Lung (tissue), 11 donors: ENCODE measurements at regions not wholly inside any gene's neighbourhood (a gene's known extent, or its start where the extent isn't known, plus 50 kb on each side); places are given as distances from the start of the nearest gene placed in this dataset.

ENCODE experiments used
- ATAC-seq: fragments of 200-7000 bp; cut with Tn5 transposase; one replicate; pipeline ENCODE4 v1.9.1; 2020; ENCODE audit warnings: moderate number of reproducible peaks; ENCODE audit not compliant: insufficient read depth, low FRiP score
- DNase-seq, 3 donors: peaks; one replicate each; pipeline ENCODE4 v3.0.0-alpha.2; 2013 to 2017
- H3K27ac ChIP-seq, 2 donors: one replicate each; pipeline ENCODE4 v1.5.1; 2013; ENCODE audit warnings: mild to moderate bottlenecking in 2 of 2, moderate library complexity in 2 of 2, control low read depth in 1 of 2, inconsistent platforms in 1 of 2, low read depth in 1 of 2, low read length in 1 of 2
- H3K27me3 ChIP-seq, 3 donors: one replicate each; pipeline ENCODE4 v1.5.1; 2013; ENCODE audit warnings: low read length in 2 of 3; ENCODE audit not compliant: control insufficient read depth in 3 of 3, insufficient read depth in 3 of 3
- H3K36me3 ChIP-seq, 4 donors: one replicate each; pipeline ENCODE4 v1.5.1; 2013; ENCODE audit warnings: low read length in 4 of 4, mild to moderate bottlenecking in 1 of 4, moderate library complexity in 1 of 4; ENCODE audit not compliant: control insufficient read depth in 4 of 4, insufficient read depth in 4 of 4
- H3K4me1 ChIP-seq, 5 donors: one replicate each; pipeline ENCODE4 v1.5.1; 2013; ENCODE audit warnings: low read length in 5 of 5, mild to moderate bottlenecking in 2 of 5, moderate library complexity in 1 of 5; ENCODE audit not compliant: control insufficient read depth in 5 of 5, insufficient read depth in 5 of 5
- H3K4me3 ChIP-seq: one replicate; pipeline ENCODE4 v1.5.1; 2013; ENCODE audit warnings: mild to moderate bottlenecking, control low read depth, moderate library complexity
- H3K9ac ChIP-seq, 2 donors: one replicate each; pipeline ENCODE4 v1.5.1; 2013; ENCODE audit warnings: low read length in 2 of 2, control low read depth in 1 of 2; ENCODE audit not compliant: insufficient read depth in 1 of 2
- H3K9me3 ChIP-seq, 4 donors: one replicate each; pipeline ENCODE4 v1.5.1; 2013; ENCODE audit warnings: low read length in 3 of 4, mild to moderate bottlenecking in 1 of 4, moderate library complexity in 1 of 4; ENCODE audit not compliant: control insufficient read depth in 4 of 4, insufficient read depth in 3 of 4
- CTCF ChIP-seq: IDR thresholded peaks from 2 replicates; pipeline ENCODE4 v1.5.1; 2012; ENCODE audit warnings: mild to moderate bottlenecking; ENCODE audit errors: control extremely low read depth, extremely low read depth
- WGBS, 2 donors: extraction: QIAGEN DNeasy Blood & Tissue Kit; methylation state at CpG; one replicate each; pipeline ENCODE4 v1.1.7; 2013; 5-methylcytosine and 5-hydroxymethylcytosine counted together
- donor health status: control.
- donor health status: control.
- donor health status: Bipolar disorder and iron deficiency.
- donor health status: healthy.
- donor health status: DM: yes; HTN: yes; CAD: no.

- WGBS, 2 donors = 31 to 52% methylated on average over 1 of the region's 1 CpG
These were observed 647.4 kb downstream of the XPNPEP1 start for GRCh38 chr10:109275960-109276359.

GRCh38 chr10:109274681-109275080, 648.6 kb downstream of the XPNPEP1 start:
- ATAC-seq (no peak), DNase-seq (no peak)
- no peaks in the 10 kb centered on the region for H3K36me3 ChIP-seq
- H3K27me3 ChIP-seq = no peaks in the 10 kb centered on the region
- H3K27ac ChIP-seq = no peak overlapping the region
- TF ChIP-seq CTCF = no peak
- no peak overlapping the region for H3K4me3 ChIP-seq
- no peaks in the 10 kb centered on the region for H3K4me1 ChIP-seq
- H3K9me3 ChIP-seq = no peaks in the 10 kb centered on the region
- 75 to 80% methylated on average over 2 of the region's 2 CpGs for WGBS, 2 donors
- no peak overlapping the region for H3K9ac ChIP-seq

More at GRCh38 chr10:109275960-109276359, 647.4 kb downstream of the XPNPEP1 start:
- H3K4me1 ChIP-seq = no peaks in the 10 kb centered on the region
- peak; percentile 33 to 70 (median 69) for DNase-seq
- H3K27ac ChIP-seq = no peak overlapping the region
- no peak overlapping the region for H3K4me3 ChIP-seq
- H3K9me3 ChIP-seq = no peaks in the 10 kb centered on the region
- no peaks in the 10 kb centered on the region for H3K36me3 ChIP-seq
- no peak for TF ChIP-seq CTCF
- H3K27me3 ChIP-seq = no peaks in the 10 kb centered on the region
- ATAC-seq = no peak
- H3K9ac ChIP-seq = no peak overlapping the region

GRCh38 chr10:109270173-109270572, 653.1 kb downstream of the XPNPEP1 start:
- Histone ChIP-seq H3K27ac (no peak overlapping the region), H3K4me1 (no peaks in the 10 kb centered on the region), H3K9me3 (no peaks in the 10 kb centered on the region), H3K27me3 (no peaks in the 10 kb centered on the region), H3K36me3 (no peaks in the 10 kb centered on the region), H3K4me3 (no peak overlapping the region), H3K9ac (no peak overlapping the region)
- WGBS, 2 donors = 83 to 93% methylated on average over 2 of the region's 2 CpGs
- ATAC-seq (no peak), DNase-seq (no peak)
- TF ChIP-seq CTCF = no peak

GRCh38 chr10:109264004-109264403, 659.3 kb downstream of the XPNPEP1 start:
- WGBS, 2 donors = 83 to 90% methylated on average over 3 of the region's 3 CpGs
- ATAC-seq = no peak

More at GRCh38 chr10:109264004-109264403, 659.3 kb downstream of the XPNPEP1 start:
- Histone ChIP-seq H3K9ac (no peak overlapping the region), H3K4me3 (no peak overlapping the region), H3K9me3 (peaks cover 0 to 6% (median 0%) of the 10 kb centered on the region in 4 donors), H3K4me1 (no peaks in the 10 kb centered on the region), H3K36me3 (no peaks in the 10 kb centered on the region), H3K27ac (no peak overlapping the region), H3K27me3 (no peaks in the 10 kb centered on the region)
- no peak for TF ChIP-seq CTCF
- no peak for DNase-seq
